Right lobe of liver (tissue), 6 donors: ENCODE measurements at regions not wholly inside any gene's neighbourhood (a gene's known extent, or its start where the extent isn't known, plus 50 kb on each side); places are given as distances from the start of the nearest gene placed in this dataset.

Experiments used
- ATAC-seq, 4 donors: fragments of 200-7000 bp; cut with Tn5 transposase; one replicate each; pipeline ENCODE4 v1.9.1; 2020; ENCODE audit warnings: mild to moderate bottlenecking in 4 of 4, moderate library complexity in 4 of 4
- DNase-seq, 3 donors: peaks; one replicate each; pipeline ENCODE4 v3.0.0-alpha.2; 2020
- H3K27ac ChIP-seq, 3 donors: fragments of 200-600 bp; one replicate each; pipeline ENCODE4 v1.8.0; 2022
- H3K27me3 ChIP-seq, 2 donors: fragments of 200-600 bp; one replicate each; pipeline ENCODE4 v1.8.0; 2022
- H3K36me3 ChIP-seq, 4 donors: fragments of 200-600 bp; sonication (generic) in 1 of 4; one replicate each; pipeline versions ENCODE4 v1.5.1 to v1.8.0; 2017 to 2022; ENCODE audit warnings: control low read depth in 1 of 4
- H3K4me1 ChIP-seq, 4 donors: fragments of 200-600 bp; sonication (generic) in 1 of 4; one replicate each; pipeline versions ENCODE4 v1.5.1 to v1.8.0; 2017 to 2022; ENCODE audit warnings: control low read depth in 1 of 4
- H3K4me3 ChIP-seq, 3 donors: fragments of 200-600 bp; one replicate each; pipeline ENCODE4 v1.8.0; 2022
- H3K9me3 ChIP-seq, 4 donors: fragments of 200-600 bp; sonication (generic) in 1 of 4; one replicate each; pipeline versions ENCODE4 v1.5.1 to v1.8.0; 2017 to 2022; ENCODE audit warnings: control low read depth in 1 of 4
- CTCF ChIP-seq, 4 donors: fragments of 200-600 bp in 3 of 4; fragments of 450-650 bp in 1 of 4; IDR thresholded peaks; one replicate each; pipeline versions ENCODE4 v1.5.1 to v1.8.0; 2016 to 2022; ENCODE audit warnings: antibody characterized with exemption in 4 of 4, mild to moderate bottlenecking in 2 of 4
- POLR2A ChIP-seq: fragments of 450-650 bp; IDR thresholded peaks from one replicate; pipeline ENCODE4 v1.6.1; 2017; ENCODE audit warnings: antibody characterized with exemption, mild to moderate bottlenecking
- whole genome bisulfite sequencing: methylation state at CpG from one replicate; pipeline ENCODE4 v1.1.6; 2018; ENCODE audit warnings: low coverage, low lambda C conversion rate; ENCODE audit not compliant: insufficient coverage; ENCODE audit errors: missing lambda C conversion rate; 5-methylcytosine and 5-hydroxymethylcytosine counted together
- intact Hi-C, 2 donors: fragments of 100-400 bp; cut with DNase I; formaldehyde crosslinking; loops; one replicate each; pipeline versions ENCODE4 v1.11.2 to v1.14.1; 2022
- donor health status: DM: no; HTN: yes; CAD: no.
- donor health status: DM: no; HTN: no; CAD: no.
- donor health status: DM: no; HTN: no; CAD: no.
- donor health status: DM: no; HTN: yes; CAD: no.
- donor health status: DM: no; HTN: yes; CAD: no.

- H3K27me3 ChIP-seq, result no peaks in the 10 kb centered on the region
- intact Hi-C loops, result no loop called here
- 72% methylated on average over 2 of the region's 2 CpGs for WGBS
- H3K36me3 ChIP-seq, result no peaks in the 10 kb centered on the region
- TF ChIP-seq POLR2A (no peak), CTCF (IDR thresholded peaks at IDR 0.05) (no peak)
- no peak for DNase-seq
- no peak overlapping the region for H3K27ac ChIP-seq
- H3K4me3 ChIP-seq, result no peak overlapping the region
- no peaks in the 10 kb centered on the region for H3K4me1 ChIP-seq
- no peak for ATAC-seq
- no peaks in the 10 kb centered on the region for H3K9me3 ChIP-seq
Observed at GRCh38 chr15:95588056-95588455, 742.4 kb upstream of the NR2F2 start.

GRCh38 chr15:95590533-95591044 lies 739.9 kb upstream of the NR2F2 start:
- ATAC-seq (no peak), DNase-seq (no peak)
- no peaks in the 10 kb centered on the region for H3K36me3 ChIP-seq
- H3K27me3 ChIP-seq, result no peaks in the 10 kb centered on the region
- no peak overlapping the region for H3K27ac ChIP-seq
- intact Hi-C loops, result no loop called here
- TF ChIP-seq CTCF (IDR thresholded peaks at IDR 0.05) (no peak), POLR2A (no peak)
- WGBS, result 68% methylated on average over 5 of the region's 5 CpGs
- H3K4me1 ChIP-seq, result no peaks in the 10 kb centered on the region
- no peaks in the 10 kb centered on the region for H3K9me3 ChIP-seq
- H3K4me3 ChIP-seq, result no peak overlapping the region

- H3K4me3 ChIP-seq, result no peak overlapping the region
- no peaks in the 10 kb centered on the region for H3K27me3 ChIP-seq
- no peaks in the 10 kb centered on the region for H3K36me3 ChIP-seq
- H3K4me1 ChIP-seq, result no peaks in the 10 kb centered on the region
- intact Hi-C loops, result no loop called here
- H3K27ac ChIP-seq, result no peak overlapping the region
- TF ChIP-seq CTCF (IDR thresholded peaks at IDR 0.05), result no peak
- no peak for TF ChIP-seq POLR2A
- no peak for DNase-seq
- WGBS, result 86% methylated on average over 5 of the region's 5 CpGs
- no peaks in the 10 kb centered on the region for H3K9me3 ChIP-seq
- ATAC-seq, result no peak
Observed at GRCh38 chr15:95591270-95591669, 739.2 kb upstream of the NR2F2 start.

GRCh38 chr15:95591886-95592285 lies 738.6 kb upstream of the NR2F2 start:
- ATAC-seq, result no peak
- no peaks in the 10 kb centered on the region for H3K36me3 ChIP-seq
- no peak overlapping the region for H3K4me3 ChIP-seq
- no peaks in the 10 kb centered on the region for H3K4me1 ChIP-seq
- H3K9me3 ChIP-seq, result no peaks in the 10 kb centered on the region
- 74% methylated on average over 3 of the region's 3 CpGs for WGBS
- no peak for DNase-seq
- no peaks in the 10 kb centered on the region for H3K27me3 ChIP-seq
- intact Hi-C loops, result no loop called here
- no peak overlapping the region for H3K27ac ChIP-seq
- no peak for TF ChIP-seq CTCF (IDR thresholded peaks at IDR 0.05)
- TF ChIP-seq POLR2A, result no peak

GRCh38 chr15:95594496-95594895 lies 736.0 kb upstream of the NR2F2 start:
- Histone ChIP-seq H3K27me3 (no peaks in the 10 kb centered on the region), H3K36me3 (no peaks in the 10 kb centered on the region), H3K9me3 (no peaks in the 10 kb centered on the region), H3K27ac (no peak overlapping the region), H3K4me1 (peaks cover 0 to 6% (median 0%) of the 10 kb centered on the region in 4 donors), H3K4me3 (no peak overlapping the region)
- ATAC-seq, result no peak
- DNase-seq, result no peak
- 81% methylated on average over 4 of the region's 4 CpGs for WGBS
- no peak for TF ChIP-seq CTCF (IDR thresholded peaks at IDR 0.05)
- no peak for TF ChIP-seq POLR2A
- intact Hi-C loops, result no loop called here
